ENCODE measurements at regions not wholly inside any gene's neighbourhood (a gene's known extent, or its start where the extent isn't known, plus 50 kb on each side); places are given as distances from the start of the nearest gene placed in this dataset.
A peak's percentile ranks its signal among the peaks of the same experiment; 100 is the strongest.
"Not testable (repeated sequence)": the region's sequence is repeated elsewhere in the genome, so short reads cannot be mapped to it uniquely, and the experiment has no call there.

- not testable (repeated sequence) for H3K4me3 Mint-ChIP-seq; H3K27ac Mint-ChIP-seq (ENCODE audit: unreplicated experiment)
Observed at GRCh38 chr6:60477747-60478146, 1808.3 kb downstream of the KHDRBS2 start.

GRCh38 chr6:60473805-60474204, 1812.2 kb downstream of the KHDRBS2 start:
- H3K27me3 Mint-ChIP-seq (ENCODE audit: low read depth); H3K27ac Mint-ChIP-seq (ENCODE audit: unreplicated experiment); DNase-seq (ENCODE audit: low read depth, low spot score); H3K36me3 Mint-ChIP-seq (ENCODE audit: low read depth); H3K4me3 Mint-ChIP-seq; H3K4me1 Mint-ChIP-seq; H3K9me3 Mint-ChIP-seq: not testable (repeated sequence)

More at GRCh38 chr6:60477747-60478146, 1808.3 kb downstream of the KHDRBS2 start:
- not testable (repeated sequence) for H3K36me3 Mint-ChIP-seq (ENCODE audit: low read depth); H3K9me3 Mint-ChIP-seq; H3K4me1 Mint-ChIP-seq; H3K27me3 Mint-ChIP-seq (ENCODE audit: low read depth); DNase-seq (ENCODE audit: low read depth, low spot score)
- TF ChIP-seq CTCF (conservative IDR thresholded peaks at IDR 0.05), result peak; percentile 58

GRCh38 chr6:60471426-60471825, 1814.6 kb downstream of the KHDRBS2 start:
- not testable (repeated sequence) for H3K27me3 Mint-ChIP-seq (ENCODE audit: low read depth); DNase-seq (ENCODE audit: low read depth, low spot score); H3K36me3 Mint-ChIP-seq (ENCODE audit: low read depth); H3K27ac Mint-ChIP-seq (ENCODE audit: unreplicated experiment); H3K4me1 Mint-ChIP-seq; H3K9me3 Mint-ChIP-seq; H3K4me3 Mint-ChIP-seq

GRCh38 chr6:60450428-60450827, 1835.6 kb downstream of the KHDRBS2 start:
- not testable (repeated sequence) for H3K36me3 Mint-ChIP-seq (ENCODE audit: low read depth)

GRCh38 chr6:60444532-60444931, 1841.5 kb downstream of the KHDRBS2 start:
- H3K27me3 Mint-ChIP-seq (ENCODE audit: low read depth); DNase-seq (ENCODE audit: low read depth, low spot score); H3K27ac Mint-ChIP-seq (ENCODE audit: unreplicated experiment); H3K4me3 Mint-ChIP-seq; H3K36me3 Mint-ChIP-seq (ENCODE audit: low read depth); H3K9me3 Mint-ChIP-seq; H3K4me1 Mint-ChIP-seq: not testable (repeated sequence)

More at GRCh38 chr6:60450428-60450827, 1835.6 kb downstream of the KHDRBS2 start:
- DNase-seq (ENCODE audit: low read depth, low spot score); H3K27ac Mint-ChIP-seq (ENCODE audit: unreplicated experiment); H3K4me1 Mint-ChIP-seq; H3K9me3 Mint-ChIP-seq; H3K4me3 Mint-ChIP-seq; H3K27me3 Mint-ChIP-seq (ENCODE audit: low read depth): not testable (repeated sequence)

GRCh38 chr6:60439709-60440108, 1846.3 kb downstream of the KHDRBS2 start:
- H3K4me1 Mint-ChIP-seq; H3K27me3 Mint-ChIP-seq (ENCODE audit: low read depth); H3K27ac Mint-ChIP-seq (ENCODE audit: unreplicated experiment): not testable (repeated sequence)

GRCh38 chr6:60422691-60423090, 1863.3 kb downstream of the KHDRBS2 start:
- not testable (repeated sequence) for H3K4me1 Mint-ChIP-seq; H3K27ac Mint-ChIP-seq (ENCODE audit: unreplicated experiment); H3K36me3 Mint-ChIP-seq (ENCODE audit: low read depth); H3K9me3 Mint-ChIP-seq; H3K4me3 Mint-ChIP-seq; DNase-seq (ENCODE audit: low read depth, low spot score); H3K27me3 Mint-ChIP-seq (ENCODE audit: low read depth)

More at GRCh38 chr6:60439709-60440108, 1846.3 kb downstream of the KHDRBS2 start:
- not testable (repeated sequence) for DNase-seq (ENCODE audit: low read depth, low spot score); H3K9me3 Mint-ChIP-seq; H3K36me3 Mint-ChIP-seq (ENCODE audit: low read depth); H3K4me3 Mint-ChIP-seq

GRCh38 chr6:60416118-60416517, 1869.9 kb downstream of the KHDRBS2 start:
- H3K9me3 Mint-ChIP-seq; H3K4me1 Mint-ChIP-seq; DNase-seq (ENCODE audit: low read depth, low spot score); H3K36me3 Mint-ChIP-seq (ENCODE audit: low read depth); H3K27ac Mint-ChIP-seq (ENCODE audit: unreplicated experiment); H3K4me3 Mint-ChIP-seq: not testable (repeated sequence)
- H3K27me3 Mint-ChIP-seq (ENCODE audit: low read depth), result peaks cover 13% of the 10 kb centered on the region

- H3K4me1 Mint-ChIP-seq; H3K27ac Mint-ChIP-seq (ENCODE audit: unreplicated experiment); H3K36me3 Mint-ChIP-seq (ENCODE audit: low read depth); H3K4me3 Mint-ChIP-seq; H3K9me3 Mint-ChIP-seq; DNase-seq (ENCODE audit: low read depth, low spot score): not testable (repeated sequence)
- H3K27me3 Mint-ChIP-seq (ENCODE audit: low read depth), result peaks cover 13% of the 10 kb centered on the region
Observed at GRCh38 chr6:60408747-60409146, 1877.3 kb downstream of the KHDRBS2 start.

- not testable (repeated sequence) for H3K27me3 Mint-ChIP-seq (ENCODE audit: low read depth); H3K36me3 Mint-ChIP-seq (ENCODE audit: low read depth); H3K4me1 Mint-ChIP-seq; H3K9me3 Mint-ChIP-seq; H3K27ac Mint-ChIP-seq (ENCODE audit: unreplicated experiment); DNase-seq (ENCODE audit: low read depth, low spot score); H3K4me3 Mint-ChIP-seq
Observed at GRCh38 chr6:60403268-60403667, 1882.8 kb downstream of the KHDRBS2 start.

GRCh38 chr6:60402490-60402889, 1883.5 kb downstream of the KHDRBS2 start:
- H3K4me3 Mint-ChIP-seq; H3K27ac Mint-ChIP-seq (ENCODE audit: unreplicated experiment); DNase-seq (ENCODE audit: low read depth, low spot score); H3K27me3 Mint-ChIP-seq (ENCODE audit: low read depth); H3K4me1 Mint-ChIP-seq; H3K9me3 Mint-ChIP-seq; H3K36me3 Mint-ChIP-seq (ENCODE audit: low read depth): not testable (repeated sequence)

GRCh38 chr6:60395261-60395660, 1890.8 kb downstream of the KHDRBS2 start:
- not testable (repeated sequence) for H3K9me3 Mint-ChIP-seq; H3K36me3 Mint-ChIP-seq (ENCODE audit: low read depth)

GRCh38 chr6:60392969-60393368, 1893.1 kb downstream of the KHDRBS2 start:
- H3K4me3 Mint-ChIP-seq; H3K27ac Mint-ChIP-seq (ENCODE audit: unreplicated experiment); DNase-seq (ENCODE audit: low read depth, low spot score); H3K36me3 Mint-ChIP-seq (ENCODE audit: low read depth); H3K27me3 Mint-ChIP-seq (ENCODE audit: low read depth); H3K9me3 Mint-ChIP-seq; H3K4me1 Mint-ChIP-seq: not testable (repeated sequence)

More at GRCh38 chr6:60395261-60395660, 1890.8 kb downstream of the KHDRBS2 start:
- not testable (repeated sequence) for H3K4me3 Mint-ChIP-seq; H3K4me1 Mint-ChIP-seq; H3K27me3 Mint-ChIP-seq (ENCODE audit: low read depth); H3K27ac Mint-ChIP-seq (ENCODE audit: unreplicated experiment); DNase-seq (ENCODE audit: low read depth, low spot score)
